HG03139 (cell line): ENCODE measurements at regions not wholly inside any gene's neighbourhood (a gene's known extent, or its start where the extent isn't known, plus 50 kb on each side); places are given as distances from the start of the nearest gene placed in this dataset.
"Not testable (repeated sequence)": the region's sequence is repeated elsewhere in the genome, so short reads cannot be mapped to it uniquely, and the experiment has no call there.

Experiments
- ATAC-seq: cut with Tn5 transposase; IDR thresholded peaks from one replicate; pipeline ENCODE4 v1.9.1; 2021; ENCODE audit not compliant: unreplicated experiment

- no peak for ATAC-seq
Measured at GRCh38 chr17:51387582-51387981, 127.2 kb downstream of the UTP18 start.

- ATAC-seq: no peak
Measured at GRCh38 chr17:51387986-51388385, 127.6 kb downstream of the UTP18 start.

- ATAC-seq: no peak
Measured at GRCh38 chr17:51389875-51390274, 129.5 kb downstream of the UTP18 start.

DNA sequence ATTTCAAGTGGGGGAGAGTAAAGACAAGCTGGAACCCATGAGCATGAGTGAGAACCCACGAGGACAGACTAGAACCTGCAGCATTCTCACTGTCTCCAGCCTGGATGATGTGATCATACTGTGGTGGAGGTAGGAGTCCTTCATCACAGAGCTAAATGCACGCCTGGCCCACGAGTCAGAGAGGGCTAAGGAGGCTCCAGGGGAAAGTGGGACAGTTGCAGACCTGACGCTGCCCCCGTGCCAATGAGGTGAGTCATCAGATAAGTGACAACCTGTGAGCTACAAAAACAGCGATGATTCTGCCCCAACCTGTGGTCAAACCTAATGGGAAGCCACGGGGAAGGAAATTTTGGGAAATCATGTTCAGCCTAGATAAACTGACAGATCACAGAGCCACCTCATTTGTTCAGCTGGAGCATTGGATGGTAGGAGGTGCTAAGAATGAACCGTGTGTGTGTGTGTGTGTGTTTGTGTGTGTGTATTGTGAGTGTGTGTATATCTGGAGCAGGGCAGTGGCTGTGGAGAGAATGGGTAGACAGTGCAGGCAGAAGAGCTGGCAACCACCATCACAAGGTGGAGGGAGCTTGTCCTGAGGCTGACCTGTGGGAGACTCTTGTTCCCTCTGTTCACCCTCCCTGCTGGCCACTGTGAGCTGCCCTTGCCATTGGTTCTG, 131.8 kb downstream of the UTP18 start:
- no peak for ATAC-seq

GRCh38 chr17:51395621-51396020, 135.3 kb downstream of the UTP18 start:
- no peak for ATAC-seq

DNA sequence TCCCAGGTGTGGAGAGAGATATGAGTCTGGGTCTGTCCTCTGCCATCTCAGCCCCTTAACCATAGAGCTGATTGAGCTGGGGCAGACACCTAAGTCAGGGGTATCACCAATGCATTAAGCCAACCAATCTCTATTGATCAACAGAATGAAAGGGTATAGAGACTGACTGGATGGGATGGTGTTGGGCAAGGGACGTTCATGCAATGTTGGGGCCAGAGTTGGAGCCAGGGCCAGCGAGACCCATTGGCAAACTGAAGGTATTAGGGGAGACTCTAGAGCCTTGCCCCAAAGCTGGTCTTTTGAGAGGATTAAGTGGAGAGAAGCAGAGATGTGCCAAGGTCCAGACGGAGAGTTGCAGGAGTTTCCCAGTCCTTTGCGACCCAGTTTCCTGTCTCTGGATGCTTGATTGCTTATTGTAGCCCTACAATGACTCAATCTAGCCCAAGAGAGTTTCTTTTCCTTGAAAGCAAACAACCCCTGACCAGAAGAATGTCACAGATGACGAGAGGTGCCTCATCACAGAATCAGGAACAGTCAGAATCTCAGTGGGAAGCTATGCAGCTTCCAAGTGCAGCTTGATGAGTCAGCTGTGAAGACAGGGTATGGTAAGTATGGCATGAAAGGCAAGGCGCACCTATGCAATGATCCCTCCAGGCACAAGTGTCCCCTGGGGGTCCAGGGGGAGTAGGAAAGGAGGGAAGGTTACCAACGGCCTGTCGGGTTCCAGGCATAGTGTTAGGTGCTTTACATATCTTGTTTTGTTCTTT, 137.2 kb downstream of the UTP18 start:
- ATAC-seq: no peak

GRCh38 chr17:51398128-51398525, 137.8 kb downstream of the UTP18 start:
- no peak for ATAC-seq

DNA sequence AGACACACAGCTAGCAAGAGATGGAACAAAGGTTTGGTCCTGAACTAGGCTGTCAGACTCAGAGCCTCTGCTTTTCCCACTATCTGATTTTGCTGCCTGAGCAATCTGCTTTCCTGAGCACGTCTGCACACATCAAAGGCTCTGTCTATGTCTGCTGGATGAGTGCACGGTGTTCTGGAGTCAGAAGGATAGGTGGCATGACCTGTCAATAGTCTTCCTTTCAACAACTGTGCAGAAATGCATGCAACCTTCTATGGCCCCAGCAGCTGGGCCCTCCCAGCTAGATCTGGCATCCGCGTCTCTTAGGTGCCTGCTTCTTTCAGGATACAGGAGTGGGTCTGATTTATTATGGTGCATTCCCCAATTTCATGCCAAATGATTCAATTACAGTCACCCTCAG, 138.3 kb downstream of the UTP18 start:
- no peak for ATAC-seq

- ATAC-seq: no peak
Measured at GRCh38 chr17:51401279-51401678, 140.9 kb downstream of the UTP18 start.

DNA sequence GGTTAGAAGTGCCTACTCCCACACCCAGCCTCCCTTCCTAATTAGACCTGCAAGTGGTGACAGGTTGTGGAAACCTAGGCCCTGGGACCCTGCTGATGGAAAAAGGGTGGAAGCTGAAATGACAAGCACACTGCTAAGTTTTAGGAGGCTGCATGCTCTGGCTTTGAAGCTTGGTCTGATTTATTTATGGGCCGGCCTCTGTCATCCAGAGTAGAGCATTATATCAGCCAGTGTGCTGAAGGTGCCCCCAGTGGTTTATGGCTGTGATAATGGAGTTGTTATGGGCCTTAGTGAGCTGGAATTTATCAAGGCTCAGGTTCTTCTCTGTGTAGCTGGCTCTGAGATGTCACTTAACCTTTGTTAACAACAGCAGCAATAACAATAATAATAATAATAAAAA, 142.6 kb downstream of the UTP18 start:
- ATAC-seq: no peak

DNA sequence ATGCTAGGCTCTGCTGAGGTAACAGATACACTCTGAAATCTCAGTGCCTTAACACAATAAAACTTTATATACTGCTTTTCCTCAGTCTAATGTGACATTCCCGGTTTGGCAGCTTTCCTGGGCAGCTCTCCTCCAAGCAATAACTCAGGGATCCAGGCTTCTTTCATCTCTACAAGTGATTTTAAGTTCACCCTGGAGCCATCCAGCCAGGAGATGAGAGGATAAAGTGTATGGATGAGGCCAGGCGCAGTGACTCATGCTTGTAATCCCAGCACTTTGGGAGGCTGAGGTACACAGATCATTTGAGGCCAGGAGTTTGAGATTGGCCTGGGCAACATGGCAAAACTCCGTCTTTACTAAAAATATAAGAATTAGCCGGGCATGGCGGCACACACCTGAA, 147.2 kb downstream of the UTP18 start:
- no peak for ATAC-seq

DNA sequence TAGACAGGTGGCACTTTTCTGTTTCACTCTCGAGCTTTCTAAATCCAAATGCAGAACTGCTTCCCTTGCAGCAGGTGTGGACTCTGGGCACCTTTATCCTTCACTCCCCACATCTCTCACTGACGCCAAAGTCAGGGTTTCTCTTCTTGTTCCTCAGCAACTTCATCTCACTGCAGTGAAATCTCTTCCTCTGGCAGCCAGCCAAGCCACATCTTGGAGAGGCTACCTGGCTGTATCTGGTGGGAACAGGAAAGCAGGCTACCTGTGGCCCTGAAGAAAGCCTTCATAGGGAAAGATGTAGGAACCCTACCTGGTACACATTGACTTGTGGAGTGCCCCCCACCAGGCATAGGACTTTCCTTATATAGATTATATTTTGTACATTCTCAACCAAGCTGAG, 159.1 kb downstream of the UTP18 start:
- no peak for ATAC-seq

DNA sequence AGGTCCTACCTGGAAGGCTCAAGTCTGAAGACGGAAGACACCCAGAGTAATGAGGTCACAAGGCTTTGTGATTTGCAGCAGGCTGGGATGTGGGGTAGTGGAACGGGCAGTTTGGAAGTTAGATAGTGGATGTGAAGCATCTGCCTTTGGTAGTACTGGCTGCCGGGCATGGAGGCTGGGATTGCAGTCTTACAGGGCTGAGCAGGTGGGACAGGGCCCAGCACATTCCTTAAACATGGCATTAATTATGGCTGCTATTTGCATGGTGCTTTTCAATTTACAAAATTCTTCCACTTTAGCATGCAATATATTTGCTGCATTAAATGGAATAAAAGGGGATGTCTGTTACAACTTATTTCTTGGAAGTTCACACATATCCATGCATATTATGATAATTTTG, 161.2 kb downstream of the UTP18 start:
- no peak for ATAC-seq

- no peak for ATAC-seq
Measured at GRCh38 chr17:51422634-51423033, 162.3 kb downstream of the UTP18 start.

- no peak for ATAC-seq
Measured at GRCh38 chr17:51423421-51424160, 163.2 kb downstream of the UTP18 start.

- no peak for ATAC-seq
Measured at GRCh38 chr17:51425773-51426172, 165.4 kb downstream of the UTP18 start.

- ATAC-seq: peak; percentile 19
Measured at GRCh38 chr17:51427323-51427811, 167.0 kb downstream of the UTP18 start.

DNA sequence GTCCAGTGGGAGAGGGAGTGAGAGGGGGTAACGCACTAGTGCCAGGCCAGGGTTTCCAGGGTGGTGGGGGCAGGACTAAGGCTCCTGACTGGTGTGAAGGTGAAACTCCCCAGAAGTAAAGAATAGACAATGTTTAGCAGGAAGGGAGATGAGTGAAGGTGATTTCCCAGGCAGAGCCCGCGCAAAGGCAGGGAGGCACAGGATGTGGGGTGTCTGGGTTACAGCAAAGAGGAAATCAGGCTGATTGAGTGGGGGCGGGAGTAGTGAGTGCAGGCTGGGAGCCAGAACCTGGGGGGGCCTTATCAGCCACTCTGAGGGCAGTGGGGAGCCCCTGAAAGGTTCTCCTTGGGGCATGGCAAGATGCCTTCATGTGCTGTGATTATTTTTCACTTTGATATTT, 167.5 kb downstream of the UTP18 start:
- ATAC-seq: peak; percentile 75

GRCh38 chr17:51428668-51429495, 168.5 kb downstream of the UTP18 start:
- no peak for ATAC-seq

- not testable (repeated sequence) for ATAC-seq
Measured at GRCh38 chr17:51429938-51430337, 169.6 kb downstream of the UTP18 start.

GRCh38 chr17:51430591-51430990, 170.2 kb downstream of the UTP18 start:
- no peak for ATAC-seq
